ENCODE measurements at regions not wholly inside any gene's neighbourhood (a gene's known extent, or its start where the extent isn't known, plus 50 kb on each side); places are given as distances from the start of the nearest gene placed in this dataset.

GRCh38 chr7:13639396-13639795, 350.1 kb downstream of the ETV1 start:
- TF ChIP-seq, protein P1, sequence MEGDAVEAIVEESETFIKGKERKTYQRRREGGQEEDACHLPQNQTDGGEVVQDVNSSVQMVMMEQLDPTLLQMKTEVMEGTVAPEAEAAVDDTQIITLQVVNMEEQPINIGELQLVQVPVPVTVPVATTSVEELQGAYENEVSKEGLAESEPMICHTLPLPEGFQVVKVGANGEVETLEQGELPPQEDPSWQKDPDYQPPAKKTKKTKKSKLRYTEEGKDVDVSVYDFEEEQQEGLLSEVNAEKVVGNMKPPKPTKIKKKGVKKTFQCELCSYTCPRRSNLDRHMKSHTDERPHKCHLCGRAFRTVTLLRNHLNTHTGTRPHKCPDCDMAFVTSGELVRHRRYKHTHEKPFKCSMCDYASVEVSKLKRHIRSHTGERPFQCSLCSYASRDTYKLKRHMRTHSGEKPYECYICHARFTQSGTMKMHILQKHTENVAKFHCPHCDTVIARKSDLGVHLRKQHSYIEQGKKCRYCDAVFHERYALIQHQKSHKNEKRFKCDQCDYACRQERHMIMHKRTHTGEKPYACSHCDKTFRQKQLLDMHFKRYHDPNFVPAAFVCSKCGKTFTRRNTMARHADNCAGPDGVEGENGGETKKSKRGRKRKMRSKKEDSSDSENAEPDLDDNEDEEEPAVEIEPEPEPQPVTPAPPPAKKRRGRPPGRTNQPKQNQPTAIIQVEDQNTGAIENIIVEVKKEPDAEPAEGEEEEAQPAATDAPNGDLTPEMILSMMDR (IDR thresholded peaks at IDR 0.05; ENCODE audit: insufficient read depth, low read length, poor library complexity, severe bottlenecking) = no peak
- TF ChIP-seq EZH2phosphoT487 (conservative IDR thresholded peaks at IDR 0.05; ENCODE audit: low read length) = no peak

Data from SU-DHL-6 (cell line).